ENCODE measurements at regions not wholly inside any gene's neighbourhood (a gene's known extent, or its start where the extent isn't known, plus 50 kb on each side); places are given as distances from the start of the nearest gene placed in this dataset.

GRCh38 chr2:12412898-12413305, 303.8 kb upstream of the TRIB2 start:
- H3K9me3 ChIP-seq (ENCODE audit: control insufficient read depth in 5 of 5, low read length in 5 of 5) = peaks cover 4 to 13% (median 7%) of the 10 kb centered on the region in 5 donors

GRCh38 chr2:12415536-12415935, 301.2 kb upstream of the TRIB2 start:
- Histone ChIP-seq H3K27ac (ENCODE audit: low read depth, low read length) (no peak overlapping the region), H3K27me3 (ENCODE audit: control insufficient read depth in 5 of 5, insufficient read depth in 4 of 5, low read length in 5 of 5) (peaks cover 0 to 4% (median 0%) of the 10 kb centered on the region in 5 donors), H3K9ac (ENCODE audit: low read length in 5 of 5) (no peak overlapping the region), H3K4me3 (ENCODE audit: low read depth in 1 of 5, low read length in 5 of 5) (no peak overlapping the region), H3K9me3 (ENCODE audit: control insufficient read depth in 5 of 5, low read length in 5 of 5) (peaks cover 4 to 8% (median 7%) of the 10 kb centered on the region in 5 donors), H3K36me3 (ENCODE audit: control insufficient read depth in 5 of 5, insufficient read depth in 5 of 5, low read length in 5 of 5) (no peaks in the 10 kb centered on the region), H3K4me1 (ENCODE audit: control insufficient read depth in 5 of 5, insufficient read depth in 5 of 5, low read length in 5 of 5) (peaks cover 0 to 13% (median 5%) of the 10 kb centered on the region in 5 donors)

More at GRCh38 chr2:12412898-12413305, 303.8 kb upstream of the TRIB2 start:
- Histone ChIP-seq H3K4me1 (ENCODE audit: control insufficient read depth in 5 of 5, insufficient read depth in 5 of 5, low read length in 5 of 5) (peaks cover 0 to 13% (median 5%) of the 10 kb centered on the region in 5 donors), H3K4me3 (ENCODE audit: low read depth in 1 of 5, low read length in 5 of 5) (no peak overlapping the region), H3K27ac (ENCODE audit: low read depth, low read length) (no peak overlapping the region), H3K36me3 (ENCODE audit: control insufficient read depth in 5 of 5, insufficient read depth in 5 of 5, low read length in 5 of 5) (no peaks in the 10 kb centered on the region), H3K9ac (ENCODE audit: low read length in 5 of 5) (no peak overlapping the region), H3K27me3 (ENCODE audit: control insufficient read depth in 5 of 5, insufficient read depth in 4 of 5, low read length in 5 of 5) (peaks cover 0 to 4% (median 0%) of the 10 kb centered on the region in 5 donors)

- Histone ChIP-seq H3K9me3 (ENCODE audit: control insufficient read depth in 5 of 5, low read length in 5 of 5) (peaks cover 1 to 5% (median 3%) of the 10 kb centered on the region in 5 donors), H3K4me3 (ENCODE audit: low read depth in 1 of 5, low read length in 5 of 5) (no peak overlapping the region), H3K27me3 (ENCODE audit: control insufficient read depth in 5 of 5, insufficient read depth in 4 of 5, low read length in 5 of 5) (peaks cover 0 to 4% (median 0%) of the 10 kb centered on the region in 5 donors), H3K4me1 (ENCODE audit: control insufficient read depth in 5 of 5, insufficient read depth in 5 of 5, low read length in 5 of 5) (peaks cover 0 to 13% (median 5%) of the 10 kb centered on the region in 5 donors), H3K9ac (ENCODE audit: low read length in 5 of 5) (no peak overlapping the region), H3K27ac (ENCODE audit: low read depth, low read length) (no peak overlapping the region), H3K36me3 (ENCODE audit: control insufficient read depth in 5 of 5, insufficient read depth in 5 of 5, low read length in 5 of 5) (no peaks in the 10 kb centered on the region)
These were observed 300.1 kb upstream of the TRIB2 start for GRCh38 chr2:12416600-12416999.

GRCh38 chr2:12417786-12418185, 298.9 kb upstream of the TRIB2 start:
- H3K9ac ChIP-seq (ENCODE audit: low read length in 5 of 5) = no peak overlapping the region
- H3K4me1 ChIP-seq (ENCODE audit: control insufficient read depth in 5 of 5, insufficient read depth in 5 of 5, low read length in 5 of 5) = peaks cover 0 to 10% (median 5%) of the 10 kb centered on the region in 5 donors
- no peaks in the 10 kb centered on the region for H3K36me3 ChIP-seq (ENCODE audit: control insufficient read depth in 5 of 5, insufficient read depth in 5 of 5, low read length in 5 of 5)
- H3K27me3 ChIP-seq (ENCODE audit: control insufficient read depth in 5 of 5, insufficient read depth in 4 of 5, low read length in 5 of 5) = peaks cover 0 to 4% (median 0%) of the 10 kb centered on the region in 5 donors
- H3K27ac ChIP-seq (ENCODE audit: low read depth, low read length) = no peak overlapping the region
- H3K4me3 ChIP-seq (ENCODE audit: low read depth in 1 of 5, low read length in 5 of 5) = no peak overlapping the region
- no peaks in the 10 kb centered on the region for H3K9me3 ChIP-seq (ENCODE audit: control insufficient read depth in 5 of 5, low read length in 5 of 5)

GRCh38 chr2:12419803-12420202, 296.9 kb upstream of the TRIB2 start:
- peaks cover 0 to 7% (median 5%) of the 10 kb centered on the region in 5 donors for H3K4me1 ChIP-seq (ENCODE audit: control insufficient read depth in 5 of 5, insufficient read depth in 5 of 5, low read length in 5 of 5)
- H3K27ac ChIP-seq (ENCODE audit: low read depth, low read length) = no peak overlapping the region
- H3K9ac ChIP-seq (ENCODE audit: low read length in 5 of 5) = no peak overlapping the region
- no peaks in the 10 kb centered on the region for H3K27me3 ChIP-seq (ENCODE audit: control insufficient read depth in 5 of 5, insufficient read depth in 4 of 5, low read length in 5 of 5)
- no peaks in the 10 kb centered on the region for H3K9me3 ChIP-seq (ENCODE audit: control insufficient read depth in 5 of 5, low read length in 5 of 5)
- H3K36me3 ChIP-seq (ENCODE audit: control insufficient read depth in 5 of 5, insufficient read depth in 5 of 5, low read length in 5 of 5) = no peaks in the 10 kb centered on the region
- H3K4me3 ChIP-seq (ENCODE audit: low read depth in 1 of 5, low read length in 5 of 5) = no peak overlapping the region

- no peak overlapping the region for H3K27ac ChIP-seq (ENCODE audit: low read depth, low read length)
- no peaks in the 10 kb centered on the region for H3K36me3 ChIP-seq (ENCODE audit: control insufficient read depth in 5 of 5, insufficient read depth in 5 of 5, low read length in 5 of 5)
- no peaks in the 10 kb centered on the region for H3K27me3 ChIP-seq (ENCODE audit: control insufficient read depth in 5 of 5, insufficient read depth in 4 of 5, low read length in 5 of 5)
- peaks cover 0 to 7% (median 5%) of the 10 kb centered on the region in 5 donors for H3K4me1 ChIP-seq (ENCODE audit: control insufficient read depth in 5 of 5, insufficient read depth in 5 of 5, low read length in 5 of 5)
- H3K4me3 ChIP-seq (ENCODE audit: low read depth in 1 of 5, low read length in 5 of 5) = no peak overlapping the region
- H3K9me3 ChIP-seq (ENCODE audit: control insufficient read depth in 5 of 5, low read length in 5 of 5) = no peaks in the 10 kb centered on the region
- H3K9ac ChIP-seq (ENCODE audit: low read length in 5 of 5) = no peak overlapping the region
These were observed 295.7 kb upstream of the TRIB2 start for GRCh38 chr2:12421046-12421445.

- no peak overlapping the region for H3K9ac ChIP-seq (ENCODE audit: low read length in 5 of 5)
- H3K27me3 ChIP-seq (ENCODE audit: control insufficient read depth in 5 of 5, insufficient read depth in 4 of 5, low read length in 5 of 5) = no peaks in the 10 kb centered on the region
- H3K36me3 ChIP-seq (ENCODE audit: control insufficient read depth in 5 of 5, insufficient read depth in 5 of 5, low read length in 5 of 5) = no peaks in the 10 kb centered on the region
- no peaks in the 10 kb centered on the region for H3K9me3 ChIP-seq (ENCODE audit: control insufficient read depth in 5 of 5, low read length in 5 of 5)
- H3K27ac ChIP-seq (ENCODE audit: low read depth, low read length) = no peak overlapping the region
- no peak overlapping the region for H3K4me3 ChIP-seq (ENCODE audit: low read depth in 1 of 5, low read length in 5 of 5)
- H3K4me1 ChIP-seq (ENCODE audit: control insufficient read depth in 5 of 5, insufficient read depth in 5 of 5, low read length in 5 of 5) = no peaks in the 10 kb centered on the region
These were observed 292.5 kb upstream of the TRIB2 start for GRCh38 chr2:12424219-12424618.

GRCh38 chr2:12424809-12425208, 291.9 kb upstream of the TRIB2 start:
- no peak overlapping the region for H3K9ac ChIP-seq (ENCODE audit: low read length in 5 of 5)
- no peak overlapping the region for H3K4me3 ChIP-seq (ENCODE audit: low read depth in 1 of 5, low read length in 5 of 5)
- H3K4me1 ChIP-seq (ENCODE audit: control insufficient read depth in 5 of 5, insufficient read depth in 5 of 5, low read length in 5 of 5) = peaks cover 0 to under 1% (median 0%) of the 10 kb centered on the region in 5 donors
- no peaks in the 10 kb centered on the region for H3K36me3 ChIP-seq (ENCODE audit: control insufficient read depth in 5 of 5, insufficient read depth in 5 of 5, low read length in 5 of 5)
- no peaks in the 10 kb centered on the region for H3K9me3 ChIP-seq (ENCODE audit: control insufficient read depth in 5 of 5, low read length in 5 of 5)
- H3K27ac ChIP-seq (ENCODE audit: low read depth, low read length) = no peak overlapping the region
- no peaks in the 10 kb centered on the region for H3K27me3 ChIP-seq (ENCODE audit: control insufficient read depth in 5 of 5, insufficient read depth in 4 of 5, low read length in 5 of 5)

GRCh38 chr2:12428324-12428723, 288.4 kb upstream of the TRIB2 start:
- Histone ChIP-seq H3K36me3 (ENCODE audit: control insufficient read depth in 5 of 5, insufficient read depth in 5 of 5, low read length in 5 of 5) (no peaks in the 10 kb centered on the region), H3K9me3 (ENCODE audit: control insufficient read depth in 5 of 5, low read length in 5 of 5) (no peaks in the 10 kb centered on the region), H3K27me3 (ENCODE audit: control insufficient read depth in 5 of 5, insufficient read depth in 4 of 5, low read length in 5 of 5) (no peaks in the 10 kb centered on the region), H3K27ac (ENCODE audit: low read depth, low read length) (no peak overlapping the region), H3K4me3 (ENCODE audit: low read depth in 1 of 5, low read length in 5 of 5) (no peak overlapping the region), H3K9ac (ENCODE audit: low read length in 5 of 5) (no peak overlapping the region), H3K4me1 (ENCODE audit: control insufficient read depth in 5 of 5, insufficient read depth in 5 of 5, low read length in 5 of 5) (peaks cover 0 to 8% (median 0%) of the 10 kb centered on the region in 5 donors)

- H3K27me3 ChIP-seq (ENCODE audit: control insufficient read depth in 5 of 5, insufficient read depth in 4 of 5, low read length in 5 of 5) = no peaks in the 10 kb centered on the region
- peaks cover 0 to 8% (median 0%) of the 10 kb centered on the region in 5 donors for H3K4me1 ChIP-seq (ENCODE audit: control insufficient read depth in 5 of 5, insufficient read depth in 5 of 5, low read length in 5 of 5)
- H3K4me3 ChIP-seq (ENCODE audit: low read depth in 1 of 5, low read length in 5 of 5) = no peak overlapping the region
- no peak overlapping the region for H3K27ac ChIP-seq (ENCODE audit: low read depth, low read length)
- no peaks in the 10 kb centered on the region for H3K36me3 ChIP-seq (ENCODE audit: control insufficient read depth in 5 of 5, insufficient read depth in 5 of 5, low read length in 5 of 5)
- H3K9ac ChIP-seq (ENCODE audit: low read length in 5 of 5) = no peak overlapping the region
- H3K9me3 ChIP-seq (ENCODE audit: control insufficient read depth in 5 of 5, low read length in 5 of 5) = no peaks in the 10 kb centered on the region
These were observed 287.9 kb upstream of the TRIB2 start for GRCh38 chr2:12428786-12429185.

Data from subcutaneous abdominal adipose tissue (tissue), 5 donors.